Loucy (cell line): ENCODE measurements at regions not wholly inside any gene's neighbourhood (a gene's known extent, or its start where the extent isn't known, plus 50 kb on each side); places are given as distances from the start of the nearest gene placed in this dataset.

Experiments
- H2AFZ ChIP-seq: fragments of 200-600 bp; sonication (generic); 2 replicates; pipeline ENCODE4 v1.6.0; 2016; ENCODE audit warnings: antibody characterized with exemption, mild to moderate bottlenecking, low read length, moderate library complexity
- H3F3A ChIP-seq: fragments of 200-600 bp; 2 replicates; pipeline ENCODE4 v1.6.0; 2016; ENCODE audit warnings: antibody characterized with exemption, low read depth, mild to moderate bottlenecking
- H3K27me3 ChIP-seq: fragments of 200-600 bp; sonication (generic); 2 replicates; pipeline ENCODE4 v1.6.1; 2014; ENCODE audit warnings: low read length, mild to moderate bottlenecking; ENCODE audit not compliant: insufficient read depth, poor library complexity, severe bottlenecking
- H3K36me3 ChIP-seq: fragments of 200-600 bp; sonication (generic); 2 replicates; pipeline ENCODE4 v1.6.1; 2016; ENCODE audit warnings: low read length; ENCODE audit not compliant: insufficient read depth
- H3K4me1 ChIP-seq: fragments of 200-600 bp; sonication (generic); 2 replicates; pipeline ENCODE4 v1.5.1; 2014; ENCODE audit warnings: low read length, mild to moderate bottlenecking; ENCODE audit not compliant: insufficient read depth, poor library complexity, severe bottlenecking
- H3K4me2 ChIP-seq: fragments of 200-600 bp; sonication (generic); 2 replicates; pipeline ENCODE4 v1.6.0; 2014; ENCODE audit warnings: antibody characterized with exemption, low read length, low read depth, mild to moderate bottlenecking; ENCODE audit not compliant: poor library complexity, severe bottlenecking
- H3K4me3 ChIP-seq: fragments of 200-600 bp; sonication (generic); 2 replicates; pipeline ENCODE4 v1.5.1; 2014; ENCODE audit warnings: low read length, mild to moderate bottlenecking, mixed read lengths; ENCODE audit not compliant: poor library complexity, severe bottlenecking
- H3K79me2 ChIP-seq: fragments of 200-600 bp; sonication (generic); 2 replicates; pipeline ENCODE4 v1.6.1; 2014; ENCODE audit warnings: low read length; ENCODE audit not compliant: insufficient read depth
- H3K9ac ChIP-seq: fragments of 200-600 bp; sonication (generic); 2 replicates; pipeline ENCODE4 v1.6.0; 2014; ENCODE audit warnings: mild to moderate bottlenecking, low read depth, low read length, moderate library complexity; ENCODE audit not compliant: poor library complexity, severe bottlenecking
- H3K9me2 ChIP-seq: fragments of 200-600 bp; sonication (generic); replicated peaks from 2 replicates; pipeline ENCODE4 v1.6.1; 2016; ENCODE audit warnings: low read depth, low read length, mixed read lengths
- H3K9me3 ChIP-seq: fragments of 200-600 bp; sonication (generic); 2 replicates; pipeline ENCODE4 v1.6.1; 2014; ENCODE audit warnings: mild to moderate bottlenecking, antibody characterized with exemption, low read length, low read depth; ENCODE audit not compliant: insufficient read depth
- H4K20me1 ChIP-seq: fragments of 200-600 bp; sonication (generic); 2 replicates; pipeline ENCODE4 v1.6.0; 2014; ENCODE audit warnings: antibody characterized with exemption, low read length, mild to moderate bottlenecking; ENCODE audit not compliant: insufficient read depth, poor library complexity, severe bottlenecking
- EZH2phosphoT487 ChIP-seq: fragments of 200-600 bp; IDR thresholded peaks from 2 replicates; pipeline ENCODE4 v1.6.1; 2018; ENCODE audit warnings: antibody characterized with exemption, mild to moderate bottlenecking, moderate library complexity, borderline replicate concordance
- TF ChIP-seq, protein P1 (sequence below): fragments of 200-600 bp; sonication (generic); conservative IDR thresholded peaks from 2 replicates; pipeline ENCODE4 v1.5.1; 2014; ENCODE audit warnings: mild to moderate bottlenecking, antibody characterized with exemption, low read length

GRCh38 chr2:168310580-168310979 lies 63.2 kb upstream of the STK39 start:
- H3K9me3 ChIP-seq = peaks cover 9% of the 10 kb centered on the region
- H3K4me1 ChIP-seq = peaks cover 18% of the 10 kb centered on the region

DNA sequence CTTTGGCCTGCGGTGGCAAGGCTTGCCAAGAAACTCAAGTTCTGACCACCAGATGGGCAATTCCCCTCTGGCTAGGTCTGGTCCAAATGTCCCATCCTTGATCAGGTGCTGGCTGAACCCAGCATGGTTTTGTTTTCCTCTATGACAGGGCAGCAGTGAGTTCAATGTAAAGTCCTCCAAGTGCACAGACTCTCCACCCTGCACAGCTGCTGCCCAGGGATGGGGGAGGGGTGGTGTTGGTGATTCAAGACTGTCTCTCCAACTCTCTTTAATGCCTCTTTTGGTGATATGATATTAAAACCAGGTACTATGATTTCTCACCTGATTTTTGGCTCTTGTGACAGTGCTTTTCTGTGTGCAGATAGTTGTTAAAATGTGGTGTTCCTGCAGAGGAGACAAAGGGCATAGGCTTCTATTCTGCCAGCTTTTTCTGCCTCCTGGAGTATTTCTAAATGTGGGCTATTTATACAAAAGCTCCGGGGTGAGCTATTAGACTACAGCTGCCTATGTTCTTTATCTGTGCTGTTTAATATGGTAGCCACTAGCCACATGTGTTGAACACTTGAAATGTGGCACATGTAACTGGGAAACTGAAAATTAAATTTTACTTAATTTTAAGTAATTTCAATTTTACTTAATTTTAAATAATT lies 64.0 kb upstream of the STK39 start:
- peaks cover 18% of the 10 kb centered on the region for H3K4me1 ChIP-seq
- H3K4me2 ChIP-seq = no peak overlapping the region
- no peak overlapping the region for H3K9ac ChIP-seq
- peaks cover 5% of the 10 kb centered on the region for H3K9me3 ChIP-seq
- H3K79me2 ChIP-seq = no peaks in the 10 kb centered on the region
- H4K20me1 ChIP-seq = no peaks in the 10 kb centered on the region
- no peaks in the 10 kb centered on the region for H3K27me3 ChIP-seq
- TF ChIP-seq EZH2phosphoT487 = no peak
- TF ChIP-seq, protein P1, sequence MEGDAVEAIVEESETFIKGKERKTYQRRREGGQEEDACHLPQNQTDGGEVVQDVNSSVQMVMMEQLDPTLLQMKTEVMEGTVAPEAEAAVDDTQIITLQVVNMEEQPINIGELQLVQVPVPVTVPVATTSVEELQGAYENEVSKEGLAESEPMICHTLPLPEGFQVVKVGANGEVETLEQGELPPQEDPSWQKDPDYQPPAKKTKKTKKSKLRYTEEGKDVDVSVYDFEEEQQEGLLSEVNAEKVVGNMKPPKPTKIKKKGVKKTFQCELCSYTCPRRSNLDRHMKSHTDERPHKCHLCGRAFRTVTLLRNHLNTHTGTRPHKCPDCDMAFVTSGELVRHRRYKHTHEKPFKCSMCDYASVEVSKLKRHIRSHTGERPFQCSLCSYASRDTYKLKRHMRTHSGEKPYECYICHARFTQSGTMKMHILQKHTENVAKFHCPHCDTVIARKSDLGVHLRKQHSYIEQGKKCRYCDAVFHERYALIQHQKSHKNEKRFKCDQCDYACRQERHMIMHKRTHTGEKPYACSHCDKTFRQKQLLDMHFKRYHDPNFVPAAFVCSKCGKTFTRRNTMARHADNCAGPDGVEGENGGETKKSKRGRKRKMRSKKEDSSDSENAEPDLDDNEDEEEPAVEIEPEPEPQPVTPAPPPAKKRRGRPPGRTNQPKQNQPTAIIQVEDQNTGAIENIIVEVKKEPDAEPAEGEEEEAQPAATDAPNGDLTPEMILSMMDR = no peak
- no peak overlapping the region for H2AFZ ChIP-seq
- H3K36me3 ChIP-seq = no peaks in the 10 kb centered on the region
- no peaks in the 10 kb centered on the region for H3F3A ChIP-seq
- H3K4me3 ChIP-seq = no peak overlapping the region
- no peaks in the 10 kb centered on the region for H3K9me2 ChIP-seq

More at GRCh38 chr2:168310580-168310979, 63.2 kb upstream of the STK39 start:
- no peaks in the 10 kb centered on the region for H3K36me3 ChIP-seq
- TF ChIP-seq, protein P1 = no peak
- no peak for TF ChIP-seq EZH2phosphoT487
- H4K20me1 ChIP-seq = no peaks in the 10 kb centered on the region
- H2AFZ ChIP-seq = no peak overlapping the region; the same call in 1 of the 2 replicates
- H3K9me2 ChIP-seq = no peaks in the 10 kb centered on the region
- H3K79me2 ChIP-seq = no peaks in the 10 kb centered on the region
- H3K4me2 ChIP-seq = no peak overlapping the region
- H3F3A ChIP-seq = no peaks in the 10 kb centered on the region
- no peaks in the 10 kb centered on the region for H3K27me3 ChIP-seq
- H3K9ac ChIP-seq = no peak overlapping the region
- no peak overlapping the region for H3K4me3 ChIP-seq

GRCh38 chr2:168312036-168312822 lies 64.8 kb upstream of the STK39 start:
- peaks cover 18% of the 10 kb centered on the region for H3K4me1 ChIP-seq
- H3F3A ChIP-seq = no peaks in the 10 kb centered on the region
- peak overlapping the region; percentile 27 for H3K4me2 ChIP-seq
- H2AFZ ChIP-seq = no peak overlapping the region
- H3K9me3 ChIP-seq = peaks cover 5% of the 10 kb centered on the region
- no peak overlapping the region for H3K9ac ChIP-seq
- H4K20me1 ChIP-seq = no peaks in the 10 kb centered on the region
- H3K36me3 ChIP-seq = no peaks in the 10 kb centered on the region
- H3K4me3 ChIP-seq = no peak overlapping the region
- H3K79me2 ChIP-seq = no peaks in the 10 kb centered on the region
- H3K9me2 ChIP-seq = no peaks in the 10 kb centered on the region
- no peaks in the 10 kb centered on the region for H3K27me3 ChIP-seq
- TF ChIP-seq, protein P1 = no peak
- no peak for TF ChIP-seq EZH2phosphoT487
